COR-L47 (cell line): ENCODE measurements at regions not wholly inside any gene's neighbourhood (a gene's known extent, or its start where the extent isn't known, plus 50 kb on each side); places are given as distances from the start of the nearest gene placed in this dataset.
"Not testable (repeated sequence)": the region's sequence is repeated elsewhere in the genome, so short reads cannot be mapped to it uniquely, and the experiment has no call there.

ENCODE experiments used
- DNase-seq: peaks from one replicate; lab custom pipeline; 2025; lab: John Stamatoyannopoulos, UW

DNA sequence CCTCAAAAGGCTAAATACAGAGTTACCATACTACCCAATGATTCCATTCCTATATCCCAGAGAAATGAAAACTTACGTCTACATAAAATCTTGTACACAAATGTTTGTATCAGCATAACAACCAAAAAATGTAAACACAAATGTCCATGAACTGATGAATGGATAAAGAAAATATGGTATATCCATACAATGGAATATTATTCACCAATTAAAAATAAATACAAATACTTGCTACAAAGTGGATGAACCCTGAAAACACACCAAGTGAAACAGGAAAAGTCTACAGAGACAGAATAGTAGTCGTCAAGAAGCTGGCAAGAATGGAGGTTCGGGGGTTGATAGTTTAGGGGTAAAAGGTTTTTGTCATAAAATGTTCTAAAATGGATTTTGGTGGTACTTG is 54.0 kb upstream of the ANKRD28 start:
- no peak for DNase-seq

DNA sequence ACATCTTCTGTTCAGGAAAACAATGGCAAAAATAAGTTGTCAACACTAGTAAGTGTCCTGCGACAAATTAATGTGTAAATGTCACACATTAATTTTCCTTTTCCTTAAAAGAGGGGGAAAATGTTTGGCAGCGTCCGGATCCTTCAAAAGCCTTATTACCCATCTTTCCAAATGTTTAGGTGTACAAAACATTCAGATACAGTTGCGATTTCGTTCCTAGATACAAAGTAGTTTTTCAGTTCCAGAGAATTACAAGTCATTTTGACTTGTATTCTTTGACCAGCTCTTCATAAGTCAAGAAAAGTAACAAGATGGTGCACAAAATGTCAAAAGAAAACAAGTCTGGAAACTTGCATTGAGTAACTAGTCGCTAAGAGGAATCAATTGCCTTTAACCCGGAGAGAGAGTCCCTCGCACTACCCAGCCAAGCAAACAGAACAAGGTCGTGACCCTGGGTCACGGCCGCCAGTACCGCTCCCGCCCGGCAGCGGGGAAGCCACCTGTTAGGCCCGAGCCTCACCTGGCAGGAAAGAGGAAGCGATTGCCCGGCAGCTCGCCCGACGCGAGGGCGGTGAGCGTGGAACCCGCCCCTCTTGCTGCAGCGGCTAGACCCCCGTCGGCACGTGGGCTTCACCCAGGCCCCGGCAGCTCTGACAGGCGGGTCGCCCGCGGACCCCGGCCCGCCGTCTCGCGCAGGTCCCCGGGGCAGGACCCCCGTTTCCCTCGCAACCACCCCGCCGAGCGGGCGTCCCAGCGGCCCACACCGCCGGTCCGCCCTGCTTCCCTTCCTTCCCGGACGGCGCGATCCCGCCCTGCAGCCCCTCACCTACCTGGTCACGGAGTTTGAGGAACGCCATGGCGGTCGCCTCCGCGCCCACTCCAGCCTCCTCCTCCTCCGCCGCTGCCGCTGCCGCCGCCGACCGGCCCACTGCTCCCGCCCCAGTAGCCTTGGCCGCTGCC is 61.0 kb upstream of the ANKRD28 start:
- DNase-seq = peak; percentile 19

DNA sequence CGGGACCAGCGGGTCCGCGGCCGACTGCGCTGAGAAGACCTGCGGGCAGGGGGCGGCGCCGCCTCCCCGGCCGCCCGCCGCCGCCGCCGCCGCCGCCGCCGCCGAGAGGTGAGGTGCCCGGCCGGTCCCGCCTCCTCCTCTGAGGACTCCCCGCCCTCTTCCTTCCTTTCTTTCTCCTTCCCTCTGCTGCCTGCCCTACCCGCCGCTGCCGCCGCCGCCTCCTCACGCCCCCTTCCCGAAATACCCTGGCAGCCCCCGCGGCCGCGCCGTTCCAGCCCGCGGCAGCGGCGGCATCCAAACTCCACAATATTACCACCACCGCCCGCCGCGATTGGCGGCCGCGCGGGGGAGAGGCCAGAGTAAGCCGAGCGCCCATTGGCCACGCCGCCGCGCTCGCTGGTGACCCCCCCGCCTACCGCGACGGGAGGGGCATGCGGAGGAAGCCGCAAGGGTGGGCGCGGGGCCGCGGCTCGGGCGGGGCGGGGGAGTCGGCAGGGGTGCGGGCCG is 61.8 kb upstream of the ANKRD28 start:
- DNase-seq = peak; percentile 70

DNA sequence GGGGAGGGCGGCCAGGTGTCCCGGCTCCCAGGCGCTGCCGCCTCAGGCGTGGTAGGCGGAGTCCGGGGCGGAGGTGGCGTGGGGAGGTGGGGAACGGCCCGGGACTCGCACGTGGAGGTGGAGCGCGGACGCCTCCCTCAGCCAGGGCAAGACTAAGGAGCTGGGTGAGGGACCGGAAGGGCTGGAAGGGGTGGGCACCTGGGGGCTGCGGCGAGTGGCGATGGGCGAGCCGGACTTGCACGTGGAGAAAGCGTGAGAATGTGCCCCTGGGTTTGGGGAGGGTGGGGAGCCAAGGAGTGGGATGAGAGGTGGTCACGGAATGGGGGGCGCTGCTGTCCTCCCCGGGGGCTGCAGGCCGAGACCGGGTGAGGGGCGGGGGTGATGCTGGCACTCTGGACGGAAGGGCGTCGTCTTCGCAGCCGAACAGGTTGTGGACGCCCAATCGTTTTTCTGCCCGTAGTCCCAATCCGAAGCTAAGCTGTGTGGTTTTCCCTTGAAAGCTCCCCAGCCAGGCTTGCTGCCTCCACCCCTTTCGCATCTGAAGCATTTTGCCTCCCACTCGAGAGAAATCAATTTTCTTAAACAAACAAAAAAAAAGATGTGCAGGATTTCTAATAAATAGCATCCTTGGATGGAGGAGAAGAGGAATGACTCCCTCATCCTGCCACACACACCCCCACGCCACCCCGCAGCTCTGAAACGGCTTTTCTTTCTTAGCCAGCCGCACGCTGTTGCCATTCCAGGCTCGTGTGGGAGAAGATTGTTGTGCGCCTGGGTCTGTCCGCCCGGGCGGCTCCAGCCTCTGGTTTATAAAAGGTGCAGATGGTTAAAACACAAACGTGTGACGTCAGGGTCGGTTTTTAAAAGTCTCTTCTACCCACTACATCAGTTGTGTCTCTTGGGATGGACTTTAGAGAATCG is 62.5 kb upstream of the ANKRD28 start:
- peak; percentile 23 for DNase-seq

DNA sequence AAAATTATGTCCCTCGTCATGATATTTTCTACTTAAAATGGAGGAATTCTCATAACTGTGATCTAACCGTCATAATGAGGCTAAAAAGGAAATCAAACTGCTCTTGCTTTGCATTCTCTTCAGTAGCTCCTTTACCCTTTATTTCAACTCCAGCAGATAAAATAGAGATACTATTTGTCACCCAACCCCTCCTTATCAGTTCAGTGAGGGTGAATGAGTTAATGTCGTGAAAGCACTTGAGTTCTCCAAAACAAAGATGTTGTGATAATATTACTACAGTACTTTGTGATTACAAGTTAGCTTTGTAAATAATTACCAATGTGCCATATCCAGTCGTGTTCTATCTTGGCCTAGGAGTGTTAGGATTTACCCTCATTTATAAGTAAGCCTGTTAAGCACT is 63.4 kb upstream of the ANKRD28 start:
- DNase-seq = no peak

DNA sequence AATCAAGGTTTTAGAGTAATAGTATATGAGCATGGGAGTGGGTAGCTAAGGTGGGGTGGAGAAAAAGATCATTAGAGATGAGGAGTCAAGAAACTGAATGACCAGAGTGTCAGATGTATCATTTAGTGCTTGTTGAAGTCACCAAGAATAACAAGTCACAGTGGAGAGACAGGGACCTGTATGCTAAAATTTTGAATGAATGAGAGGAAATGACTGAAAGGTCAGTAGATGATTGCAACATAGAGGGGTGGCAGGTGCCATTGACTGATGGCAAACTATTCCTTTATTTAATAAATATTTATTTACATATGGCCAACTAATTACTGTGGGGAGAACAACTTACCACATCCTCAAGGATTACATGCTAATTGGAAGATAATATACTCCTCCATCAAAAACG is 75.0 kb upstream of the ANKRD28 start:
- no peak for DNase-seq

DNA sequence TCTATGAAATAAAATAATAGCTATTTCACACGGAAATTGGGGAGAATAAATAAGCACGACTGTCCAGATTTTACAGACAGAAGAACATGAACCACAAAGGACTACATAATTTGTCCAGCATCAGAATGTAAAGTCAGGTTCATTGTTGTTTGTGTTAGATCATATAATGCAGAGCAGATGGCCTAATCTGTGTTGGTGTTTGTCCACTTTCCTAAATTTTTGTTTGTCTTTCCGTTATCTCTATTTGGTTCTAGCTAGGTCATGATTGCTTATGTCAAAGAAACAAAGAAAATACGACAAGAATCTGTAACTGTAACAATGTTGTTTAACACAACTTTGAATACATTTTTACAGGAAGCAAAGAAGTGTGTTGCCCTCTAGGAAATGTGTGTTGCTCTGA is 75.6 kb upstream of the ANKRD28 start:
- DNase-seq = no peak

DNA sequence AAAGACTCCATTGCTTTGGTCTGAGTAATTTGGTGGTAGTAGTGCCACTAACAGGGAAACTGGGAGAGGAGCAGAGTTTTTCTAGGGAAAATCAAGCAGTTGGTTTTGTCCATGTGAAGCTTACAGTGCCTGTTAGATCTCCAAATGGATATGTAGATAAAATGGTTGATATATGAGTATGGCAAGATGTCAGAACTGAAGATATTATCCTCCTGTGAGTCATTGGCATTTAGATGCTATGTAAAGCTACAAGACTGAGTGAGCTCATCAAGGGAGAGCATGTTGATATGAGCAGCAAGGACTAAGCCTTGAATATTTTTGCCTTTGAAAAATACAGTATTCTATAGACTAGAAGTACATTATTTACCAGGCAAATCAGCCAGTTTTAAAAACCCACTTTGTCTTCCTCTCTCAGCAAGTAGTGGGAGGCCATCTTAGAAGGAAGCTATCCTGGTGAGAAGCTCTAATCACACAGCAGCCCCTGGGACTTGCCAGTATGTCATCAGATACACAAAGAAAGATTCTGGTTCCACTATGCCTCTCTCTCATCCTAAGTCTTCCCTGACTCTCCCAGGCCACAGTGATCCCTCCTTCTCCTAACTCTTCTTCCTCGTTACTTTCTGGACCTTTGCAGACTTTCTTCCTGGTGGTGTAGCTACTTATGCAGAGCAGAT is 77.4 kb upstream of the ANKRD28 start:
- no peak for DNase-seq

DNA sequence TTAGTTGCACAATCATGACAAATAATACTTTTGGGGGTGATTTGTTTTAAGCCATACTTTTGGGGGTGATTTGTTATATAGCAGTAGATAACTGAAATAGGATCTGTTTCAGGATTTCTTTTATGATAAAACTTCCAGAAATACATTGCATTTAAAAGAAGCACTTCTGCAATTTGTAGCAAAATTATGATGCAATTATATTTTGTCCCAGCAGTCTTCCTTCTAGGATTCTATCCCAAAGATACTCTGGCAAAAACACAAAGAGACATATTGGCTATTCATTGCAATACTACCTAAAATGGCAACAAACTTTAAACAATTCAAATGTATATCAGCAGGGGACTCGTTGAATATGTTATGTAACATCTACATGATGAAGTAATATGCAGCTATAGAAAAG is 78.9 kb upstream of the ANKRD28 start:
- no peak for DNase-seq

DNA sequence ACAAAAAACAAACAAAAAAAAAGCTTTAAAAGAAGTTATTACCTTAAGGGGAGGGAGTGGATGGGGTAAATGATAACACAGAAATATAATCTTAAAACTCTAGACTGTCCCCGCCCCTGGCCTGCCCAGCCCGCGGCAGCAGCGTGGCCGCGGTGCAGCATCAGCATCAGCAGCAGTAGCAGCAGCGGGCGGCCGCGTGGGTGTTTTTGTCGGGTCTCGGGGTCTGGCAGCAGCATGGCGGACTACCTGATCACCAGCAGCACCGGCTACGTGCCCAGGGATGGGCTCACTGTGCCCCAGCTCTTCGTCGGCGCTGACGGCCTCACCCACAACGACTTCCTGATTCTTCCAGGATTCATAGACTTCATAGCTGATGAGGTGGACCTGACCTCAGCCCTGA is 80.0 kb upstream of the ANKRD28 start:
- DNase-seq = no peak

DNA sequence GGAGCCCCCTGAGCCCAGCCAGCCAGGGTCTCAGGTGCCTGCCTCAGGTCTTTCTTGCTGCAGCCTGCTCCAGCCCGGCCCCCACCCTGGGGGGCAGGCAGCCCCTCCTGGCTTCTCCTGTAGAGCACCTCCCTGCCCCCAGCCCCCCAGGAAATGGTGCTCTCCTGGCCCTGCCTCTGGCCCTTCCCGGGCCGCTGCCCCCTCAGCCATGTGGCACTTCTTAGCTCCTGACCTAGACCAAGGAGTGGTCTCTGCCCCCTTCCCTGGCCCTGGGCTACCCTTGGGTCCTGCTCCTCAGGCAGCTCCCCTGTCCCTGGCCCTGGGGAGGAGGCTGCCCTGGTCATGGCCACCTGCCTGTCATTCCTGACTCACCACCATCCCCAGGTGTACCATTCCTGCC is 82.0 kb upstream of the ANKRD28 start:
- not testable (repeated sequence) for DNase-seq

DNA sequence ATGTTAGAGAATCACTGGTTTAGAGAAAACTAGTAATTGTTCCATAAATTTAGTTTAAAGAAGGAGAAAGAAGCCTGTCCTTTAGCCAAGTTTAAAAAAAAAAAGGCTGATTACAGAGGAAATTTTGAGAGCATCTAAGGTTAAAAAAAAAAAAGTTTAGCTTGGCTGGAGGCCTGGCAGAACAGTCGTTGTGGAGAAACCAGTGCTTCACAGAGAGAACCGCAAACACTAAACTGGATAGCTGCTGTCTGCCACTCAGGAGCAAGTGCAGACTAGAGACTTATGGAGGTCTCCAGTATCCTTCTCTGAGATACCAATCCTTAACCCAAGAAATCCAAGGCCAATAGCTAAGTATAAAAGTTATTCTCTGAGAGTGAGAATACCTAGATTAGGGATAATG is 84.8 kb upstream of the ANKRD28 start:
- no peak for DNase-seq

DNA sequence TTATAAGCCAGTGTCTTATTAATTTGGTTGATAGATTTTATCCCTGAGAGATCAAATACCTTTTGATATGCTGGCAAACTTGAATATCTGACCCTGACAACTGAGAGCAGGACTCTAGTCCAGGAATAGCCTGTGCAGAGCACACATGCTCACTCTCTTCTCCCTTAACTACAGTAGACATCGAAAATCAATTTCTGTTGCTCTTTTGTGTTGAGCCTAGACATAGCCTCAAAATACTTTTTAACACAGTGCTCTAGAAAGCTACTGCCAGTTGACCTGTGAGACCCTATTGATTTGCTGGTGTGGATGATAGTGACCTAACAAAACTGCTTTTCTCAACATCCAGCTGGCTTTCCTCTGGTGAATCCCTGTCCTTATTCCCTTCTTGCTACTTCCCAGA is 86.4 kb upstream of the ANKRD28 start:
- no peak for DNase-seq

DNA sequence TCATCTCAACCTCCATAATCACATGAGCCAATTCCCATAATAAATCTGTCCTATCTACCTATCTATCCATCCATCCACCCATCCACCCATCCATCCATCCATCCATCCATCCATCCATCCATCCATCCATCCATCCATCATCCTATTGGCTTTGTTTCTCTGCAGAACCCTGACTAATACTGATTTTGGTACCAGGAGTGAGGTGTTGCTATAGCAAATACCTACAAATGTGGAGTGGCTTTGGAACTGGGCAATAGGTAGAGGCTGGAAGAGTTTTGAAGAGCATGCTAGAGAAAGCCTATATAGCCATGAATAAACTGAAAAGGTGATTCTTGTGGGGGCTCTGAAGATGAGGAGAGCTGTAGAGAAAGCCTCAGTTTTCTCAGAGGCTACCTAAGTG is 88.7 kb upstream of the ANKRD28 start:
- no peak for DNase-seq

DNA sequence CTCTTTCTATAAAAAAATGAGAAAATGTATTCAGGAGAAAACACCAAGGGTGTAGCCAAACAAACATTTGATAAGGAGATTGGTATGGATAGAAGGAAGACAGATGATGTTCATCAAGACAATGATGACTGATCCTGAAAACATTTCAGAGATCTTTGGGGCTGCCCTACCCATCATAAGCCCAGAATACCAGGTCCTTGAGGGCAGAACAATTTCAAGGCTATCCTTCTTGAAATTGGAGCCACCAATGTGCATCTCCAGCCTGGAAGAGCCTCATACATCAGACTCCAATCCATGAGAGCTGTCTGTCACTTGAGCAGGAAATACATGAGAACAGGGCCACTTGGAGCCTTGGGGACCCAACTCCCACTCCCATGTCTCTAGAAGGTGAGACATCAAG is 89.5 kb upstream of the ANKRD28 start:
- no peak for DNase-seq

DNA sequence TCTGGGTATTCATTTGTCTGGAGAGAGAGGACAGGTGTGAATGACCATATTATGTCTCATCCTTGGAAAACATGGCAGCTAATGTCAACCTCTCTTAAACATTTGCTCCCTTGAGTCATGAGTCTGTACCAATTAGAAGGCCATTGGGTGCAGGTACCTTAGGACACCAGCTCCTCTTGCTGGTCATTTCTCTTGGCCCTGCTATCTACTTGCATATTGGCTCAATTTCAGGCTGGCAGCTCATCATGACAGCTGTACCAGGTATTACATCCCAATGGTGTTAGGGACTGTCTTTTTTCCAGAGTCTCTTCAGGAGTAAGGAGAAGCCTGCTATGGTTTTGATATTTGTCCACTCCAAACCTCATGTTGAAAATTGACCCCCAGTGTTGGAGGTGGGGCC is 92.2 kb upstream of the ANKRD28 start:
- no peak for DNase-seq

DNA sequence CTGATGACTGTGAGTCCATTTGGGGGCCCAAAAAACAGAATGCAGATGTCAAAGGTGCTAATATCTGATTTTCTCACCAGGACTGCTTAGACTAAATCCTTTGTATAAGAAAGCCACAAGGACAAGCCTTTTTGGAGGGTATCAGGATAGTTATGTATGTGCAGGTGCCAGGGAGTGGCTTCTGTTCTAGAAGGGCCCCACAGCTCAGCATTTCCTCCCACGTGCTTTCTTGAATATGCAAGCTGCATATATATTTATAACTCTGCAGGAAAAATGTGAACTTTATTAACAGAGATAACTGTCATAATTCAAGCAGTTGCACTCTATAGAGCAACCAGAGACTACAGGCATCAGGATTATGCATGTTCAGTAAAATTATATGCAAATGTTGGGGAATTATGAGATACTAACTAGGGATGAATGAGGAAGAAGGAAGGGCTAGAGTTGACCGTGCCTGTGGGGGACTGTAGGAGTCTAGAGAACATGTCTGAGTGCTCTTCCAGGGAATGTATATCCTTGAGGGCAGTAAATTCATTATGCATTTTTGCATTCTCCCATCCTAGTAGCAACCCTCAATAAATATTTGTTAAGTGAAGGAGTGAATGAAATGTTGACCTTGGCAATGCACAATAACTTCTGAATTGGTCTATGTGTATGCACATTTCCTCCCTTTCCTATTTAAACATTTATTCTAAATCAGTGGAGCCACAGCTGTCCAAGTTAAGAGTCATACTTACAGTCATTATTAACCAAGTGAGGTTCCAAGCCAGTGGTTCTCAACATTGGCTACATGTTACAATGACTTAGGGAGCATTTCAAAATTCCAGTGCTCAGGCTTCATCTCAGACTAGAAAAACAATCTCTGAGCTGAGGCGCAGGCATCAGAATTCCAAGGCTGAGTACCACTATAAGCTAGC is 94.8 kb upstream of the ANKRD28 start:
- DNase-seq = no peak

DNA sequence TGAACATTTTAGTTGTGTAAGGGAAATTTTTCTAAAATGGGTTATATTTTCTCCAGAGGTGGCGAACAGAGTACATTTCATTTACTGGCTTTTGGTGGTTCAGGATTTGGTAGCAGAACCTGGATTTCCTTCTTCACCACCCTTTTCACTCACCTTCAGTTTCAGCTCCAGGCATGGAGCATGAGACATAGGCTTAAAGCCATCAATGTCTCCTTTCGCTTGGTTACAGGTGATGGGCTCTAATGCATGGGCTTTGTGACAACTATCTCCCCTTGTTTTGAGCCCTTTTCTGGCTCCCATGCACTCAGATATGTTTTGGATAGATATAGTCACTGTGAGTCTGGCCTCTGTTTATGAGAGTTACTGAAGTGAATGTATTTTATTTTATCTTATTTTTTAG is 96.6 kb upstream of the ANKRD28 start:
- no peak for DNase-seq

DNA sequence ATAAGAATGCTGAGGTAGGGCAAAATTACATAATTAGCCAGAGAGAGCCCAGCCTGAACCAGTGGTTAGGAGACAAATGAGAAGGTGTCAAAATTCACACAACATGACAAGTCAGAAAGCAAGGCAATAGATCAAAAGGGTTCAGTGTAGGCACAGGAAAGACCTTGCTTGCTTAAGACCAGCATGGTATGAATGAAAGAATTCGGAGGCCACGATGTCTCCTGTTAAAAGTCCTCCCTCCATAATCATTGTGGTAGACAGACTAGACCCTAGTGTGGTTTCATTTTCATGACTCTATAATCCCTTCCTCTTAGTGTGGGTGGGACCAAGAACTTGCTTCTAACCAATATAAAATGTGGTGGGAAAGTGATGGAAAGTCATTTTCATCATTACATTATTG is 98.7 kb upstream of the ANKRD28 start:
- DNase-seq = no peak

DNA sequence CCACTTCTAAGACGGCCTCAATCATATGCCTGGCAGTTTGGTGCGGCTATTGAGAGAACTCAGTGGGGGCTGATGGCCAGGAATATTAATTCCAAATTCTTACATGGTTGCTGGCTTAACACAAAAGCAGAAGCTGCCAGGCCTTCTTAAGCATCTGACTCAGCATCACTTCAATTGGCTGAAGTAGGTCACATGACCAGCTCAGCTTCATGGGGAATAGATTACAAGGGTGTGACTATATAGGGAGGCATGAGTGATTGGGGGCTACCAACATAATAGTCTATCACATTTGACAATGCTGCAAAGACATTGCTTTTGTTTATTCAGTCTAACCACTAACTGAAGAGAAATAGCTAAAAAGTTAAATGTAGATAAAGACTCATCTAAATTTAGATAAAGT is 101.6 kb upstream of the ANKRD28 start:
- no peak for DNase-seq

DNA sequence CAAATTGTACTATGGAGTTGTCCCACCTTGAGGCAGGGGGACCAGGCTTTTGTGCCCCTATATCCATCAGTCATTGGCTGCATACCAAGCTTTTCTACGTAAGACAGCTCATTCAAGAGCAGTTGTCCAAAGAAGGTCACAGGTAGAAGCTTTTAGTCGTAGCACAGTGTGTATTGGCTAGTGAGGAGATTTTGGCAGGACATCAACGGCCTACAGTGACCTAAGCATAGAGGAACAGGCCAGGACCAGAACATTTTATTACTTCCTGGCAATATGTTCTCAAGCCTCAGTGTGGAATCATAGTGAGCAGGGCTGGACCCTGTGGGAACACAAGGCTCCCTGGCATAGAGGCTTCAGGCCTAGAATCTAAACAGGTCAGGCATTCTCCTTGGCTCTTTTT is 105.4 kb upstream of the ANKRD28 start:
- no peak for DNase-seq
